ENCODE measurements at regions not wholly inside any gene's neighbourhood (a gene's known extent, or its start where the extent isn't known, plus 50 kb on each side); places are given as distances from the start of the nearest gene placed in this dataset.

GRCh38 chr1:193412748-193413147 lies 226.3 kb upstream of the B3GALT2 start:
- no peaks in the 10 kb centered on the region for H3K27me3 Mint-ChIP-seq (ENCODE audit: low read depth)

GRCh38 chr1:193411714-193412113 lies 225.3 kb upstream of the B3GALT2 start:
- Mint-ChIP-seq H3K4me3 (peak overlapping the region in 1 of 3 experiments; percentile 4), H3K27me3 (ENCODE audit: low read depth) (no peaks in the 10 kb centered on the region), H3K36me3 (ENCODE audit: low read depth) (no peaks in the 10 kb centered on the region), H3K27ac (peak overlapping the region; percentile 82 to 88 (median 85)), H3K4me1 (peaks cover 43% of the 10 kb centered on the region), H3K9me3 (no peaks in the 10 kb centered on the region)
- no peak for TF ChIP-seq CTCF (IDR thresholded peaks at IDR 0.05; ENCODE audit: unreplicated experiment in 3 of 3)

More at GRCh38 chr1:193412748-193413147, 226.3 kb upstream of the B3GALT2 start:
- Mint-ChIP-seq H3K36me3 (ENCODE audit: low read depth) (no peaks in the 10 kb centered on the region), H3K9me3 (no peaks in the 10 kb centered on the region), H3K27ac (no peak overlapping the region), H3K4me1 (peaks cover 41% of the 10 kb centered on the region), H3K4me3 (no peak overlapping the region)
- no peak for TF ChIP-seq CTCF (IDR thresholded peaks at IDR 0.05; ENCODE audit: unreplicated experiment in 3 of 3)

GRCh38 chr1:193411215-193411614 lies 224.8 kb upstream of the B3GALT2 start:
- Mint-ChIP-seq H3K27ac (peak overlapping the region in 1 of 3 experiments; percentile 85), H3K36me3 (ENCODE audit: low read depth) (no peaks in the 10 kb centered on the region), H3K27me3 (ENCODE audit: low read depth) (no peaks in the 10 kb centered on the region), H3K4me1 (peaks cover 42% of the 10 kb centered on the region), H3K4me3 (no peak overlapping the region), H3K9me3 (no peaks in the 10 kb centered on the region)
- no peak for TF ChIP-seq CTCF (IDR thresholded peaks at IDR 0.05; ENCODE audit: unreplicated experiment in 3 of 3)

GRCh38 chr1:193408782-193409293 lies 222.4 kb upstream of the B3GALT2 start:
- peak overlapping the region; percentile 80 to 89 (median 82) for H3K27ac Mint-ChIP-seq
- peak overlapping the region; percentile 1 to 31 (median 4) for H3K4me3 Mint-ChIP-seq
- H3K36me3 Mint-ChIP-seq (ENCODE audit: low read depth), result no peaks in the 10 kb centered on the region
- H3K9me3 Mint-ChIP-seq, result peaks cover 2% of the 10 kb centered on the region
- peaks cover 32% of the 10 kb centered on the region for H3K4me1 Mint-ChIP-seq
- no peak for TF ChIP-seq CTCF (IDR thresholded peaks at IDR 0.05; ENCODE audit: unreplicated experiment in 3 of 3)
- H3K27me3 Mint-ChIP-seq (ENCODE audit: low read depth), result no peaks in the 10 kb centered on the region

GRCh38 chr1:193406901-193407300 lies 220.5 kb upstream of the B3GALT2 start:
- peaks cover 2% of the 10 kb centered on the region for H3K9me3 Mint-ChIP-seq
- no peak overlapping the region for H3K4me3 Mint-ChIP-seq
- H3K4me1 Mint-ChIP-seq, result peaks cover 38% of the 10 kb centered on the region
- peak; percentile 53 to 69 (median 64) for TF ChIP-seq CTCF (IDR thresholded peaks at IDR 0.05; ENCODE audit: unreplicated experiment in 3 of 3)
- no peaks in the 10 kb centered on the region for H3K36me3 Mint-ChIP-seq (ENCODE audit: low read depth)
- peak overlapping the region; percentile 9 to 22 (median 11) for H3K27ac Mint-ChIP-seq
- no peaks in the 10 kb centered on the region for H3K27me3 Mint-ChIP-seq (ENCODE audit: low read depth)

GRCh38 chr1:193404236-193404635 lies 217.8 kb upstream of the B3GALT2 start:
- H3K36me3 Mint-ChIP-seq (ENCODE audit: low read depth), result no peaks in the 10 kb centered on the region
- H3K9me3 Mint-ChIP-seq, result peaks cover 2% of the 10 kb centered on the region
- no peak for TF ChIP-seq CTCF (IDR thresholded peaks at IDR 0.05; ENCODE audit: unreplicated experiment in 3 of 3)
- peaks cover 31% of the 10 kb centered on the region for H3K4me1 Mint-ChIP-seq
- H3K4me3 Mint-ChIP-seq, result no peak overlapping the region
- no peaks in the 10 kb centered on the region for H3K27me3 Mint-ChIP-seq (ENCODE audit: low read depth)
- H3K27ac Mint-ChIP-seq, result peak overlapping the region in 1 of 3 experiments; percentile 11
